ENCODE measurements at regions not wholly inside any gene's neighbourhood (a gene's known extent, or its start where the extent isn't known, plus 50 kb on each side); places are given as distances from the start of the nearest gene placed in this dataset.

DNA sequence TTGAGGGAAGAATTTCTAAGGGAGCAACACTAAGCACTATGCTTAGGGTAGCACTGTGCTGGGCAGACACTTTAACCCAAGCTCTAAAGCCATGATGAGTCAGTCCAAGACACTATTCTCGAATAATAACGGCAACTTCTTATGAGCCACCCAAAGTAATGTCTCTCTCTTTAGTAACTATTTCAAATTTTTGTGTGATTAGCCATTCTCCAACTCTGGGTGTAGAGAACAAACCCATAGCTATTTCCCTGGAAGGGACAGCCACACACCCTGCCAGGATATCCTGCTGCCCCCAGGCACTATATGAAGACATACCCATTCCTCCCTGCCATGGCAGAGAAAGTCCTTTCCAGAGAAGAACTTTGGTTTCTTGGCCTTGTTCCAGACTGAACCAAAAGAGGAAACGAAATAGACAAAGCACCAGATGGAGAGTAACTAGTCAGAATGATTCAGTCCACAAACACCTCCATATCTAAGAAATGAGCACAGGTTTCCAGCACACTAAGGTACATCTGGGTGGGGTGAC lies 384.9 kb upstream of the THBS1 start:
- TF ChIP-seq GATA2 (IDR thresholded peaks at IDR 0.05; ENCODE audit: low read depth, low read length), result no peak
- no peak for TF ChIP-seq GATA3 (IDR thresholded peaks at IDR 0.05; ENCODE audit: low read depth, low read length)

Data from SH-SY5Y (cell line).